ENCODE measurements at regions not wholly inside any gene's neighbourhood (a gene's known extent, or its start where the extent isn't known, plus 50 kb on each side); places are given as distances from the start of the nearest gene placed in this dataset.
"Not testable (repeated sequence)": the region's sequence is repeated elsewhere in the genome, so short reads cannot be mapped to it uniquely, and the experiment has no call there.

GRCh38 chr9:74100042-74100441, 397.1 kb upstream of the RORB start:
- Histone ChIP-seq H3K27me3 (ENCODE audit: insufficient read depth, low read length, poor library complexity, severe bottlenecking) (no peaks in the 10 kb centered on the region), H3K9me3 (ENCODE audit: insufficient read depth, low read depth, low read length) (no peaks in the 10 kb centered on the region; the same call in 1 of the 2 replicates), H3F3A (ENCODE audit: low read depth) (no peaks in the 10 kb centered on the region), H2AFZ (ENCODE audit: low read length) (no peak overlapping the region), H3K4me3 (ENCODE audit: low read length, poor library complexity, severe bottlenecking) (no peak overlapping the region), H3K79me2 (ENCODE audit: insufficient read depth, low read length) (no peaks in the 10 kb centered on the region), H3K9me2 (replicated peaks; ENCODE audit: low read depth, low read length) (no peaks in the 10 kb centered on the region), H3K9ac (ENCODE audit: low read depth, low read length, poor library complexity, severe bottlenecking) (no peak overlapping the region), H3K36me3 (ENCODE audit: insufficient read depth, low read length) (no peaks in the 10 kb centered on the region), H3K4me1 (ENCODE audit: insufficient read depth, low read length, poor library complexity, severe bottlenecking) (no peaks in the 10 kb centered on the region), H4K20me1 (ENCODE audit: insufficient read depth, low read length, poor library complexity, severe bottlenecking) (no peaks in the 10 kb centered on the region), H3K4me2 (ENCODE audit: low read depth, low read length, poor library complexity, severe bottlenecking) (no peak overlapping the region)
- TF ChIP-seq EZH2phosphoT487 (IDR thresholded peaks at IDR 0.05; ENCODE audit: borderline replicate concordance) (no peak), CTCF (conservative IDR thresholded peaks at IDR 0.05; ENCODE audit: low read length) (no peak)

GRCh38 chr9:74102148-74102547, 395.0 kb upstream of the RORB start:
- H3K9ac ChIP-seq (ENCODE audit: low read depth, low read length, poor library complexity, severe bottlenecking); H4K20me1 ChIP-seq (ENCODE audit: insufficient read depth, low read length, poor library complexity, severe bottlenecking); H3K36me3 ChIP-seq (ENCODE audit: insufficient read depth, low read length); H3K27me3 ChIP-seq (ENCODE audit: insufficient read depth, low read length, poor library complexity, severe bottlenecking); H3K79me2 ChIP-seq (ENCODE audit: insufficient read depth, low read length); H3K4me2 ChIP-seq (ENCODE audit: low read depth, low read length, poor library complexity, severe bottlenecking); H3K9me2 ChIP-seq (replicated peaks; ENCODE audit: low read depth, low read length); H2AFZ ChIP-seq (ENCODE audit: low read length); H3K9me3 ChIP-seq (ENCODE audit: insufficient read depth, low read depth, low read length); H3K4me1 ChIP-seq (ENCODE audit: insufficient read depth, low read length, poor library complexity, severe bottlenecking); H3F3A ChIP-seq (ENCODE audit: low read depth); H3K4me3 ChIP-seq (ENCODE audit: low read length, poor library complexity, severe bottlenecking): not testable (repeated sequence)

GRCh38 chr9:74102702-74103101, 394.4 kb upstream of the RORB start:
- H3K9me3 ChIP-seq (ENCODE audit: insufficient read depth, low read depth, low read length): no peaks in the 10 kb centered on the region; the same call in 1 of the 2 replicates
- H3K27me3 ChIP-seq (ENCODE audit: insufficient read depth, low read length, poor library complexity, severe bottlenecking): no peaks in the 10 kb centered on the region
- TF ChIP-seq CTCF (conservative IDR thresholded peaks at IDR 0.05; ENCODE audit: low read length): no peak
- no peak overlapping the region for H3K4me2 ChIP-seq (ENCODE audit: low read depth, low read length, poor library complexity, severe bottlenecking)
- H3K4me1 ChIP-seq (ENCODE audit: insufficient read depth, low read length, poor library complexity, severe bottlenecking): no peaks in the 10 kb centered on the region
- H3K9ac ChIP-seq (ENCODE audit: low read depth, low read length, poor library complexity, severe bottlenecking): no peak overlapping the region
- H4K20me1 ChIP-seq (ENCODE audit: insufficient read depth, low read length, poor library complexity, severe bottlenecking): no peaks in the 10 kb centered on the region
- H3K36me3 ChIP-seq (ENCODE audit: insufficient read depth, low read length): no peaks in the 10 kb centered on the region
- H2AFZ ChIP-seq (ENCODE audit: low read length): no peak overlapping the region
- H3K79me2 ChIP-seq (ENCODE audit: insufficient read depth, low read length): no peaks in the 10 kb centered on the region
- H3K9me2 ChIP-seq (replicated peaks; ENCODE audit: low read depth, low read length): no peaks in the 10 kb centered on the region
- no peak overlapping the region for H3K4me3 ChIP-seq (ENCODE audit: low read length, poor library complexity, severe bottlenecking)
- H3F3A ChIP-seq (ENCODE audit: low read depth): no peaks in the 10 kb centered on the region

- no peaks in the 10 kb centered on the region; the same call in 1 of the 2 replicates for H3K9me3 ChIP-seq (ENCODE audit: insufficient read depth, low read depth, low read length)
Observed at GRCh38 chr9:74107692-74108091, 389.4 kb upstream of the RORB start.

More at GRCh38 chr9:74107692-74108091, 389.4 kb upstream of the RORB start:
- no peaks in the 10 kb centered on the region for H3K9me2 ChIP-seq (replicated peaks; ENCODE audit: low read depth, low read length)
- H3F3A ChIP-seq (ENCODE audit: low read depth): no peaks in the 10 kb centered on the region
- H2AFZ ChIP-seq (ENCODE audit: low read length): no peak overlapping the region
- no peak overlapping the region for H3K4me3 ChIP-seq (ENCODE audit: low read length, poor library complexity, severe bottlenecking)
- H4K20me1 ChIP-seq (ENCODE audit: insufficient read depth, low read length, poor library complexity, severe bottlenecking): no peaks in the 10 kb centered on the region
- no peaks in the 10 kb centered on the region for H3K4me1 ChIP-seq (ENCODE audit: insufficient read depth, low read length, poor library complexity, severe bottlenecking)
- no peak overlapping the region for H3K4me2 ChIP-seq (ENCODE audit: low read depth, low read length, poor library complexity, severe bottlenecking)
- H3K79me2 ChIP-seq (ENCODE audit: insufficient read depth, low read length): no peaks in the 10 kb centered on the region
- H3K27me3 ChIP-seq (ENCODE audit: insufficient read depth, low read length, poor library complexity, severe bottlenecking): no peaks in the 10 kb centered on the region
- H3K36me3 ChIP-seq (ENCODE audit: insufficient read depth, low read length): no peaks in the 10 kb centered on the region
- H3K9ac ChIP-seq (ENCODE audit: low read depth, low read length, poor library complexity, severe bottlenecking): no peak overlapping the region
- no peak for TF ChIP-seq EZH2phosphoT487 (IDR thresholded peaks at IDR 0.05; ENCODE audit: borderline replicate concordance)
- no peak for TF ChIP-seq CTCF (conservative IDR thresholded peaks at IDR 0.05; ENCODE audit: low read length)

Measured in Loucy (cell line).